ENCODE measurements at regions not wholly inside any gene's neighbourhood (a gene's known extent, or its start where the extent isn't known, plus 50 kb on each side); places are given as distances from the start of the nearest gene placed in this dataset.

GRCh38 chr5:97832645-97833296, 649.7 kb upstream of the RIOK2 start:
- no peak for TF ChIP-seq CTCF (IDR thresholded peaks at IDR 0.05)
- TF ChIP-seq ZNF396 (CRISPR knock-in tag; IDR thresholded peaks at IDR 0.05; ENCODE audit: borderline replicate concordance) = no peak
- TF ChIP-seq ZNF138 (CRISPR knock-in tag; conservative IDR thresholded peaks at IDR 0.05) = no peak
- TF ChIP-seq ZNF263 (CRISPR knock-in tag; IDR thresholded peaks at IDR 0.05; ENCODE audit: low read depth) = no peak
- no peak for TF ChIP-seq MXD4 (CRISPR knock-in tag; IDR thresholded peaks at IDR 0.05; ENCODE audit: borderline replicate concordance)
- TF ChIP-seq ERG (CRISPR knock-in tag; IDR thresholded peaks at IDR 0.05) = no peak
- no peak for TF ChIP-seq NFYB (CRISPR knock-in tag; conservative IDR thresholded peaks at IDR 0.05; ENCODE audit: low read depth)
- no peak for TF ChIP-seq SP1 (CRISPR knock-in tag; conservative IDR thresholded peaks at IDR 0.05)
- TF ChIP-seq GABPB1 (CRISPR knock-in tag; IDR thresholded peaks at IDR 0.05) = no peak

Data from WTC11 (cell line).